OCI-LY7 (cell line): ENCODE measurements at regions not wholly inside any gene's neighbourhood (a gene's known extent, or its start where the extent isn't known, plus 50 kb on each side); places are given as distances from the start of the nearest gene placed in this dataset.
"Not testable (repeated sequence)": the region's sequence is repeated elsewhere in the genome, so short reads cannot be mapped to it uniquely, and the experiment has no call there.

Experiments
- BruUV-seq: library from RNA; stranded (reverse); fragments of 400-500 nt; replicated peaks from 2 replicates; lab custom pipeline; 2021; lab: Mats Ljungman, UMichigan
- CTCF ChIA-PET: fragments of 300-600 bp; sonication (Branson Sonifier 250); formaldehyde crosslinking; loops from one replicate; lab custom pipeline; 2022; ENCODE audit warnings: antibody characterized with exemption; ENCODE audit not compliant: unreplicated experiment; lab: Charles Lee
- POLR2A ChIA-PET: fragments of 300-600 bp; sonication (Branson Sonifier 250); formaldehyde crosslinking; loops from one replicate; lab custom pipeline; 2022; ENCODE audit warnings: antibody characterized with exemption; lab: Charles Lee
- DNase-seq: peaks from one replicate; pipeline ENCODE4 v3.0.0-alpha.2; 2015; ENCODE audit warnings: low spot score
- H2AFZ ChIP-seq: fragments of 200-600 bp; sonication (generic), shearing (Covaris generic); 2 replicates; pipeline ENCODE4 v1.6.1; 2014; ENCODE audit warnings: mild to moderate bottlenecking, antibody characterized with exemption, low read length, moderate library complexity
- H3K27ac ChIP-seq: fragments of 200-600 bp; sonication (generic); 2 replicates; pipeline ENCODE4 v1.5.1; 2014; ENCODE audit warnings: mixed run types, low read depth, mild to moderate bottlenecking, moderate library complexity, low read length, inconsistent platforms; ENCODE audit not compliant: poor library complexity, severe bottlenecking
- H3K36me3 ChIP-seq: fragments of 200-600 bp; sonication (generic); 2 replicates; pipeline ENCODE4 v1.6.1; 2014; ENCODE audit warnings: mild to moderate bottlenecking, antibody characterized with exemption, low read length, moderate library complexity, mixed read lengths; ENCODE audit not compliant: insufficient read depth
- H3K4me1 ChIP-seq: fragments of 200-600 bp; sonication (generic); 2 replicates; pipeline ENCODE4 v1.5.1; 2014; ENCODE audit warnings: mild to moderate bottlenecking, low read length; ENCODE audit not compliant: insufficient read depth, poor library complexity, severe bottlenecking
- H3K4me2 ChIP-seq: fragments of 200-600 bp; sonication (generic); 2 replicates; pipeline ENCODE4 v1.6.1; 2014; ENCODE audit warnings: mild to moderate bottlenecking, low read length
- H3K4me3 ChIP-seq: fragments of 200-600 bp; sonication (generic); 2 replicates; pipeline ENCODE4 v1.5.1; 2014; ENCODE audit warnings: mild to moderate bottlenecking, low read depth, low read length; ENCODE audit not compliant: poor library complexity, severe bottlenecking
- H3K79me2 ChIP-seq: fragments of 200-600 bp; sonication (generic); 2 replicates; pipeline ENCODE4 v1.6.1; 2016; ENCODE audit warnings: low read depth, mild to moderate bottlenecking, low read length, moderate library complexity, mixed read lengths; ENCODE audit not compliant: insufficient read depth
- H3K9me2 ChIP-seq: fragments of 200-600 bp; sonication (generic); 2 replicates; pipeline ENCODE4 v1.6.1; 2016; ENCODE audit warnings: mild to moderate bottlenecking, low read length, mixed read lengths; ENCODE audit not compliant: insufficient read depth
- H3K9me3 ChIP-seq: fragments of 200-600 bp; sonication (generic); 2 replicates; pipeline ENCODE4 v1.6.1; 2014; ENCODE audit warnings: mild to moderate bottlenecking, mixed run types, low read length, mixed read lengths
- H4K20me1 ChIP-seq: fragments of 200-600 bp; sonication (generic); 2 replicates; pipeline ENCODE4 v1.6.1; 2014; ENCODE audit warnings: mild to moderate bottlenecking, antibody characterized with exemption, low read length, moderate library complexity, mixed read lengths; ENCODE audit not compliant: insufficient read depth
- EZH2phosphoT487 ChIP-seq: fragments of 200-600 bp; sonication (generic); IDR thresholded peaks from 2 replicates; pipeline ENCODE4 v1.6.1; 2018; ENCODE audit warnings: low read depth, borderline replicate concordance, mild to moderate bottlenecking, mixed run types, antibody characterized with exemption, low read length, moderate library complexity, mixed read lengths
- intact Hi-C: fragments of 100-400 bp; cut with micrococcal nuclease; formaldehyde crosslinking; loops from one replicate; pipeline ENCODE4 v1.10.0; 2022; ENCODE audit not compliant: unreplicated experiment
- TF ChIP-seq, protein P1 (sequence below): fragments of 200-600 bp; sonication (generic); conservative IDR thresholded peaks from 2 replicates; pipeline ENCODE4 v1.5.1; 2014; ENCODE audit warnings: mild to moderate bottlenecking, antibody characterized with exemption, low read length, moderate library complexity, mixed read lengths

DNA sequence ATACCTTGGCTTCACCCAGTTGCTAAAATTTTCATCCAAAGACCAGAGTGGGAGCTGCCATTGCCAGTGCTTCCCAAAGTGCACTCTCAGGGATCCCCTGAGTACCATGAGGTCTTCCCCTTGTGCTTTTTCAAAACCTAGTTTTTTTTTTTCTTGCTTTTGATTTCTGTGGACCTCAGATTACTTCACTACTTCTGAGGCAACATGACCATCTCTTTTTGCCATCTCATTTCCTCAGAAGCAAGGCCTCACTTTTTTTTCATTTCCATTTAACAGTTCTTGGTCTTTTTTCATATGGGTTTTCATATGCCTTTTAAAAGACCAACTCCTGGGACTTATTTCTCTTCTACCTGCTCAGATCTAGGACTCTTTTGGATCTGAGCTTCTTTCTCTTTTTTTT is 64.1 kb upstream of the MMS22L start:
- CTCF ChIA-PET: no interaction called here
- no peak for TF ChIP-seq EZH2phosphoT487
- TF ChIP-seq, protein P1, sequence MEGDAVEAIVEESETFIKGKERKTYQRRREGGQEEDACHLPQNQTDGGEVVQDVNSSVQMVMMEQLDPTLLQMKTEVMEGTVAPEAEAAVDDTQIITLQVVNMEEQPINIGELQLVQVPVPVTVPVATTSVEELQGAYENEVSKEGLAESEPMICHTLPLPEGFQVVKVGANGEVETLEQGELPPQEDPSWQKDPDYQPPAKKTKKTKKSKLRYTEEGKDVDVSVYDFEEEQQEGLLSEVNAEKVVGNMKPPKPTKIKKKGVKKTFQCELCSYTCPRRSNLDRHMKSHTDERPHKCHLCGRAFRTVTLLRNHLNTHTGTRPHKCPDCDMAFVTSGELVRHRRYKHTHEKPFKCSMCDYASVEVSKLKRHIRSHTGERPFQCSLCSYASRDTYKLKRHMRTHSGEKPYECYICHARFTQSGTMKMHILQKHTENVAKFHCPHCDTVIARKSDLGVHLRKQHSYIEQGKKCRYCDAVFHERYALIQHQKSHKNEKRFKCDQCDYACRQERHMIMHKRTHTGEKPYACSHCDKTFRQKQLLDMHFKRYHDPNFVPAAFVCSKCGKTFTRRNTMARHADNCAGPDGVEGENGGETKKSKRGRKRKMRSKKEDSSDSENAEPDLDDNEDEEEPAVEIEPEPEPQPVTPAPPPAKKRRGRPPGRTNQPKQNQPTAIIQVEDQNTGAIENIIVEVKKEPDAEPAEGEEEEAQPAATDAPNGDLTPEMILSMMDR: no peak
- no peaks in the 10 kb centered on the region for H3K36me3 ChIP-seq
- POLR2A ChIA-PET: interaction anchor here (0.7 to 1.0 kb wide), 2 partner anchors 45 to 146 kb away, joined by 6 to 8 read pairs; no protein-coding TSS in a partner anchor
- H3K4me3 ChIP-seq: no peak overlapping the region
- no peak for DNase-seq
- BruUV-seq: no TSS peak
- no peaks in the 10 kb centered on the region for H4K20me1 ChIP-seq
- H3K79me2 ChIP-seq: no peaks in the 10 kb centered on the region
- H3K4me1 ChIP-seq: no peaks in the 10 kb centered on the region
- H2AFZ ChIP-seq: no peak overlapping the region
- no peaks in the 10 kb centered on the region for H3K9me2 ChIP-seq
- no peak overlapping the region for H3K27ac ChIP-seq
- intact Hi-C loops: no loop called here
- no peaks in the 10 kb centered on the region for H3K9me3 ChIP-seq
- no peak overlapping the region for H3K4me2 ChIP-seq

DNA sequence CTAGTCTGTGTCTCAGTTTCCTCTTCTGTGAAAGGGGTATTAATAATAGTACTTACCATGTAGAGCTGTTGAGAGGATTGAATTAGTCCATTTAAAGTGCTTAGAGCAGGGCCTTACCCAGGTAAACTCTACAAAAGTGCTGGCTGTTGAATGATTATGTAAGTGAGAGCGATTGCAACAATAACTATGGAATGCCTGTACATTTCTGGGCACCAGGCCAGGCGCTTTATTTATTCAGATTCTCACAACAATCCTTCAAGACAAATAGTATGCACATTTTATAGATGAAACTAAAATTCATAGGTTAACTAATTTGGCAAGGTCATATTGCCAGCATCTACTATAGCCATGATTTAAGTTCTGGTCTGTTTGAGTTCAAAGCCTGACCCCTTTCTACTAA is 78.3 kb upstream of the MMS22L start:
- Histone ChIP-seq H3K9me2 (no peaks in the 10 kb centered on the region), H3K27ac (no peak overlapping the region), H3K9me3 (no peaks in the 10 kb centered on the region), H3K4me2 (no peak overlapping the region), H3K4me3 (no peak overlapping the region), H4K20me1 (no peaks in the 10 kb centered on the region), H3K4me1 (no peaks in the 10 kb centered on the region), H3K79me2 (no peaks in the 10 kb centered on the region), H3K36me3 (no peaks in the 10 kb centered on the region), H2AFZ (no peak overlapping the region)
- ChIA-PET CTCF (no interaction called here), POLR2A (interaction anchor here (0.6 kb wide), 1 partner anchor 24 kb away, joined by 3 read pairs; no protein-coding TSS in a partner anchor)
- intact Hi-C loops: no loop called here
- BruUV-seq: no TSS peak
- no peak for DNase-seq
- TF ChIP-seq, protein P1: no peak
- TF ChIP-seq EZH2phosphoT487: no peak

DNA sequence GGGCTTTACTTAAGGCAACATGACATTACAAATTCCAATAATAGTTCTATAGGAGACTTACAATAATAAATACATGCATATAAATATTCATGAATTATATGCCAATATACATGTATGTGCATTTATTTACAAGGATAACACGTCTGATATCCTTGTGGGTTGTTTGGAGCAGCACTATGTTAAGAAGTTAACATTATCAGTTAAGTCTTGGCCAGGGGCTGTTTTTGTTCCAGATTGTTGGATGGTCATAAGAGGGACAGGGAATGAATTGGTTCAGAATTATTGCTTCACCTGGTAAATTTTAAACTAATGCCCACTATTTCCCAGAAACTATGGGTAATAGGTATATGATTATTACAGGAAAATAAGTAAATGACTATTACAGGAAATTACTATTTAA is 81.3 kb upstream of the MMS22L start:
- Histone ChIP-seq H3K36me3 (no peaks in the 10 kb centered on the region), H3K4me3 (no peak overlapping the region), H3K9me3 (no peaks in the 10 kb centered on the region), H3K4me1 (no peaks in the 10 kb centered on the region), H3K27ac (no peak overlapping the region), H3K4me2 (no peak overlapping the region), H4K20me1 (no peaks in the 10 kb centered on the region), H3K9me2 (no peaks in the 10 kb centered on the region), H2AFZ (no peak overlapping the region), H3K79me2 (no peaks in the 10 kb centered on the region)
- intact Hi-C loops: no loop called here
- ChIA-PET CTCF (no interaction called here), POLR2A (no interaction called here)
- no peak for DNase-seq
- BruUV-seq: no TSS peak
- TF ChIP-seq EZH2phosphoT487: no peak

DNA sequence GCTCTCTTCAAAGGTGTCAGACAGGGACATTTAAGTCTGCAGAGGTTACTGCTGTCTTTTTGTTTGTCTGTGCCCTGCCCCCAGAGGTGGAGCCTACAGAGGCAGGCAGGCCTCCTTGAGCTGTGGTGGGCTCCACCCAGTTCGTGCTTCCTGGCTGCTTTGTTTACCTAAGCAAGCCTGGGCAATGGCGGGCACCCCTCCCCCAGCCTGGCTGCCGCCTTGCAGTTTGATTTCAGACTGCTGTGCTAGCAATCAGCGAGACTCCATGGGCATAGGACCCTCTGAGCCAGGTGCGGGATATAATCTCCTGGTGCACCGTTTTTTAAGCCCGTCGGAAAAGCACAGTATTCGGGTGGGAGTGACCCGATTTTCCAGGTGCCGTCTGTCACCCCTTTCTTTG is 99.1 kb upstream of the MMS22L start:
- BruUV-seq, H3K4me2 ChIP-seq, H3K4me1 ChIP-seq, H3K9me2 ChIP-seq, intact Hi-C loops, POLR2A ChIA-PET, DNase-seq, H3K27ac ChIP-seq, H2AFZ ChIP-seq, H4K20me1 ChIP-seq, H3K36me3 ChIP-seq, H3K4me3 ChIP-seq, H3K9me3 ChIP-seq, CTCF ChIA-PET, H3K79me2 ChIP-seq: not testable (repeated sequence)
